ENCODE measurements at regions not wholly inside any gene's neighbourhood (a gene's known extent, or its start where the extent isn't known, plus 50 kb on each side); places are given as distances from the start of the nearest gene placed in this dataset.

DNA sequence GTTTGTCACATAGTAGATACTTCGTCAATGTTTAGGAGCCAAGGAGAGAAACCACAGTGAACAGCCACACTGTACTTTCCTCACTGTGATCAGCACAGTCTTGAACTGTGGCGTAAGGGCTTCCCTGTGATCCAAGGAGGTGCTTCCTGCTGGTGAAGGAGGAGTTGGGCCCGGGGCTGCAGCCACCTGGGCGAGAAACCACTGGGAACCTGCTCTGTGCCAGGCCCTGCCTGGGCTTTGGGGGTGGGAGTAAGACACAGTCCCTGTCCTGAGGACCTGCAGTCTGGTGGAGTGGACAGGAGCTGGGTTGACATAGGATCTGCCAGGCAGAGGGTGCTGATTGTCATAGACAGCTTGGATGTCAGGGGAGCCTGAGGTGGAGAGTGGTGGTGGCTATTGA, 60.5 kb upstream of the MRPS22 start:
- WGBS (ENCODE audit: low lambda C conversion rate): 33% methylated on average over 3 of the region's 4 CpGs
- ChIA-PET CTCF (ENCODE audit: low intra/inter-chr PET ratio, low total read pairs) (no interaction called here), POLR2A (no interaction called here)
- no peak overlapping the region for H3K9ac ChIP-seq (ENCODE audit: insufficient read depth, low read depth, low read length)
- H3K79me2 ChIP-seq (ENCODE audit: insufficient read depth, low read length): no peaks in the 10 kb centered on the region
- ATAC-seq (no peak), FAIRE-seq (no peak), DNase-seq (ENCODE audit: low spot score) (no peak)
- H3K27ac ChIP-seq (ENCODE audit: extremely low read length, insufficient read depth, low read length): no peak overlapping the region
- H3K4me1 ChIP-seq (ENCODE audit: insufficient read depth, low read length): peaks cover 8% of the 10 kb centered on the region; the same call in 1 of the 2 replicates
- TF ChIP-seq POLR2G (IDR thresholded peaks at IDR 0.05; ENCODE audit: low read depth, low read length) (no peak), MYNN (CRISPR knock-in tag; IDR thresholded peaks at IDR 0.05; ENCODE audit: low read depth) (no peak), NONO (IDR thresholded peaks at IDR 0.05) (no peak), NONO (CRISPR knock-in tag; conservative IDR thresholded peaks at IDR 0.05) (no peak), ZFY (CRISPR knock-in tag; IDR thresholded peaks at IDR 0.05) (no peak), MAFK (conservative IDR thresholded peaks at IDR 0.05 in 1 of 2, IDR thresholded peaks at IDR 0.05 in 1 of 2; ENCODE audit: low read length in 2 of 2) (no peak), PAWR (CRISPR knock-in tag; IDR thresholded peaks at IDR 0.05; ENCODE audit: borderline replicate concordance) (no peak), PHF20 (CRISPR knock-in tag; IDR thresholded peaks at IDR 0.05) (no peak), GABPB1 (CRISPR knock-in tag; IDR thresholded peaks at IDR 0.05) (no peak), ZNF160 (CRISPR knock-in tag; IDR thresholded peaks at IDR 0.05) (no peak)
- no peak overlapping the region for H2AFZ ChIP-seq (ENCODE audit: low read length)
- in situ Hi-C loops (cut with HindIII; ENCODE audit: extremely low pct_ligation_motif_present, low pct_unique_long_range_greater_than_20kb): no loop called here
- no peaks in the 10 kb centered on the region for H3K9me3 ChIP-seq (ENCODE audit: low read length)
- H3K27me3 ChIP-seq (ENCODE audit: control insufficient read depth in 1 of 2, insufficient read depth in 2 of 2, low read length in 2 of 2): peaks cover 0 to 1% of the 10 kb centered on the region in 2 experiments; a peak in 2 of 5 replicates
- no peaks in the 10 kb centered on the region for H4K20me1 ChIP-seq (ENCODE audit: insufficient read depth, low read length)
- intact Hi-C loops (cut with micrococcal nuclease; ENCODE audit: unreplicated experiment): no loop called here
- H3K4me2 ChIP-seq (ENCODE audit: low read depth, low read length): no peak overlapping the region
- no TSS peak for BruUV-seq (replicated peaks)
- no peaks in the 10 kb centered on the region for H3K36me3 ChIP-seq (replicated peaks in 1 of 2; ENCODE audit: control insufficient read depth in 1 of 2, insufficient read depth in 2 of 2, low read length in 2 of 2)
- H3K4me3 ChIP-seq (replicated peaks in 1 of 3; ENCODE audit: insufficient read depth in 1 of 3, low read depth in 2 of 3, low read length in 3 of 3): no peak overlapping the region

DNA sequence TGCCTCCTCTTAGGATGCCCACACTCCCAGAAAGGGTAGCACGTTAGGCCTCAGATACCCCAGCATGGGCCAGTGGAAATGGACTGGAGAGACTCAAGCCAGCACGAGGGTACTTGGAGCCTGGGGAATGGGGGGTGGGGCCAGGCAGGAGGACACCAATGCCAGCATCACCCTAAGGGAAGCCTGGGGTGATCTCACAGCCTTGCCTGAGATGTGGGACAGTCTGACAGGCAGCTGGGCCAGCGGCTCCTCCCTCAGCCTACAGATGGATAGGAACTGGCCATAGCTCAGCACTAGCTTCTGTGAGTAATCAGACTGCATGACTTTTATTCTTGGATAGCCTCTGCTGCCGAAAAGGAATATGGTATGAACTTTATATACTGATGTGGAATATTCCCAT, 59.6 kb upstream of the MRPS22 start:
- H3K9ac ChIP-seq (ENCODE audit: insufficient read depth, low read depth, low read length): no peak overlapping the region
- no peak overlapping the region for H3K4me3 ChIP-seq (replicated peaks in 1 of 3; ENCODE audit: insufficient read depth in 1 of 3, low read depth in 2 of 3, low read length in 3 of 3)
- no peaks in the 10 kb centered on the region for H3K79me2 ChIP-seq (ENCODE audit: insufficient read depth, low read length)
- H3K27ac ChIP-seq (ENCODE audit: extremely low read length, insufficient read depth, low read length): no peak overlapping the region
- no peaks in the 10 kb centered on the region for H3K9me3 ChIP-seq (ENCODE audit: low read length)
- ATAC-seq: no peak
- ChIA-PET POLR2A (no interaction called here), CTCF (ENCODE audit: low intra/inter-chr PET ratio, low total read pairs) (no interaction called here)
- no peak for FAIRE-seq
- H4K20me1 ChIP-seq (ENCODE audit: insufficient read depth, low read length): no peaks in the 10 kb centered on the region
- peaks cover 8% of the 10 kb centered on the region; the same call in 1 of the 2 replicates for H3K4me1 ChIP-seq (ENCODE audit: insufficient read depth, low read length)
- peaks cover 0 to 1% of the 10 kb centered on the region in 2 experiments; a peak in 2 of 5 replicates for H3K27me3 ChIP-seq (ENCODE audit: control insufficient read depth in 1 of 2, insufficient read depth in 2 of 2, low read length in 2 of 2)
- no peak for TF ChIP-seq ZNF670 (CRISPR knock-in tag; IDR thresholded peaks at IDR 0.05; ENCODE audit: borderline replicate concordance)
- no peaks in the 10 kb centered on the region for H3K36me3 ChIP-seq (replicated peaks in 1 of 2; ENCODE audit: control insufficient read depth in 1 of 2, insufficient read depth in 2 of 2, low read length in 2 of 2)
- no peak for DNase-seq (ENCODE audit: low spot score)
- H2AFZ ChIP-seq (ENCODE audit: low read length): no peak overlapping the region
- 52% methylated on average over 3 of the region's 4 CpGs for WGBS (ENCODE audit: low lambda C conversion rate)
- no TSS peak for BruUV-seq (replicated peaks)
- no peak overlapping the region for H3K4me2 ChIP-seq (ENCODE audit: low read depth, low read length)
- in situ Hi-C loops (cut with HindIII; ENCODE audit: extremely low pct_ligation_motif_present, low pct_unique_long_range_greater_than_20kb) (no loop called here), intact Hi-C loops (cut with micrococcal nuclease; ENCODE audit: unreplicated experiment) (loop anchor here (2.0 kb wide), 1 partner anchor 43 kb away; no protein-coding TSS in a partner anchor)
